ENCODE measurements at regions not wholly inside any gene's neighbourhood (a gene's known extent, or its start where the extent isn't known, plus 50 kb on each side); places are given as distances from the start of the nearest gene placed in this dataset.
"Not testable (repeated sequence)": the region's sequence is repeated elsewhere in the genome, so short reads cannot be mapped to it uniquely, and the experiment has no call there.

GRCh38 chrX:40912576-40912975, 172.7 kb upstream of the USP9X start:
- no peak for DNase-seq (ENCODE audit: low read depth in 1 of 2, low spot score in 1 of 2)
- TF ChIP-seq, protein P1, sequence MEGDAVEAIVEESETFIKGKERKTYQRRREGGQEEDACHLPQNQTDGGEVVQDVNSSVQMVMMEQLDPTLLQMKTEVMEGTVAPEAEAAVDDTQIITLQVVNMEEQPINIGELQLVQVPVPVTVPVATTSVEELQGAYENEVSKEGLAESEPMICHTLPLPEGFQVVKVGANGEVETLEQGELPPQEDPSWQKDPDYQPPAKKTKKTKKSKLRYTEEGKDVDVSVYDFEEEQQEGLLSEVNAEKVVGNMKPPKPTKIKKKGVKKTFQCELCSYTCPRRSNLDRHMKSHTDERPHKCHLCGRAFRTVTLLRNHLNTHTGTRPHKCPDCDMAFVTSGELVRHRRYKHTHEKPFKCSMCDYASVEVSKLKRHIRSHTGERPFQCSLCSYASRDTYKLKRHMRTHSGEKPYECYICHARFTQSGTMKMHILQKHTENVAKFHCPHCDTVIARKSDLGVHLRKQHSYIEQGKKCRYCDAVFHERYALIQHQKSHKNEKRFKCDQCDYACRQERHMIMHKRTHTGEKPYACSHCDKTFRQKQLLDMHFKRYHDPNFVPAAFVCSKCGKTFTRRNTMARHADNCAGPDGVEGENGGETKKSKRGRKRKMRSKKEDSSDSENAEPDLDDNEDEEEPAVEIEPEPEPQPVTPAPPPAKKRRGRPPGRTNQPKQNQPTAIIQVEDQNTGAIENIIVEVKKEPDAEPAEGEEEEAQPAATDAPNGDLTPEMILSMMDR (IDR thresholded peaks at IDR 0.05; ENCODE audit: low read depth, low read length) = no peak
- H3K9me3 ChIP-seq (ENCODE audit: low read depth) = no peaks in the 10 kb centered on the region

DNA sequence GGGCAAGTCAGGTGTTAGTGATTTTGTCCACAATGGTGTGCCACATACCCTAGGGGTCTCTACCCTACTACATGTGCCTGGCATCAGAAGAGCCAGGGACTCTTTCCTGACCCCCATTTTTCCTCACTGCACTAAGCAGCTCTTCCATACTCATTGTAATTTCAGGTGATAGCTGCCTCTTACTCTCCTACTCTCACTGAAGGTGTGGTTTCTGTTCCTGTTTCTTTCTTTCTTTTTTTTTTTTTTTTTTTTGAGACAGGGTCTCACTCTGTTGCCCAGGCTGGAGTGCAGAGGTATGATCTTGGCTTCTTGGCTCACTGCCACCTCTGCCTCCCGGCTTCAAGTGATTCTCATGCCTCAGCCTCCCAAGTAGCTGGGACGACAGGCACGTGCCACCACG, 164.9 kb upstream of the USP9X start:
- DNase-seq (ENCODE audit: low read depth in 1 of 2, low spot score in 1 of 2) = no peak
- TF ChIP-seq, protein P1 (IDR thresholded peaks at IDR 0.05; ENCODE audit: low read depth, low read length) = no peak
- H3K36me3 ChIP-seq = no peaks in the 10 kb centered on the region
- H3K27me3 ChIP-seq = no peaks in the 10 kb centered on the region
- no peak overlapping the region for H3K27ac ChIP-seq
- no peaks in the 10 kb centered on the region for H3K4me1 ChIP-seq (ENCODE audit: low read depth)
- H3K4me3 ChIP-seq = no peak overlapping the region
- H3K9me3 ChIP-seq (ENCODE audit: low read depth) = no peaks in the 10 kb centered on the region

More at GRCh38 chrX:40912576-40912975, 172.7 kb upstream of the USP9X start:
- H3K27ac ChIP-seq = no peak overlapping the region
- H3K36me3 ChIP-seq = no peaks in the 10 kb centered on the region
- no peaks in the 10 kb centered on the region for H3K27me3 ChIP-seq
- no peaks in the 10 kb centered on the region for H3K4me1 ChIP-seq (ENCODE audit: low read depth)
- H3K4me3 ChIP-seq = no peak overlapping the region

- H3K27me3 ChIP-seq = no peaks in the 10 kb centered on the region
- DNase-seq (ENCODE audit: low read depth in 1 of 2, low spot score in 1 of 2) = peak; percentile 67 to 80
- peak overlapping the region; percentile 76 for H3K27ac ChIP-seq
- TF ChIP-seq, protein P1 (IDR thresholded peaks at IDR 0.05; ENCODE audit: low read depth, low read length) = peak; percentile 42
- H3K4me3 ChIP-seq = no peak overlapping the region
- H3K4me1 ChIP-seq (ENCODE audit: low read depth) = no peaks in the 10 kb centered on the region
- no peaks in the 10 kb centered on the region for H3K9me3 ChIP-seq (ENCODE audit: low read depth)
- H3K36me3 ChIP-seq = no peaks in the 10 kb centered on the region
Measured at GRCh38 chrX:40922307-40922706, 162.9 kb upstream of the USP9X start.

GRCh38 chrX:40926739-40927427, 158.4 kb upstream of the USP9X start:
- H3K4me3 ChIP-seq; H3K27me3 ChIP-seq; H3K9me3 ChIP-seq (ENCODE audit: low read depth); H3K27ac ChIP-seq; H3K4me1 ChIP-seq (ENCODE audit: low read depth); H3K36me3 ChIP-seq: not testable (repeated sequence)
- DNase-seq (ENCODE audit: low read depth in 1 of 2, low spot score in 1 of 2) = peak in 1 of 2 donors; percentile 34

- no peak for DNase-seq (ENCODE audit: low read depth in 1 of 2, low spot score in 1 of 2)
- Histone ChIP-seq H3K9me3 (ENCODE audit: low read depth) (no peaks in the 10 kb centered on the region), H3K4me1 (ENCODE audit: low read depth) (no peaks in the 10 kb centered on the region), H3K36me3 (no peaks in the 10 kb centered on the region), H3K27ac (no peak overlapping the region), H3K4me3 (no peak overlapping the region), H3K27me3 (no peaks in the 10 kb centered on the region)
- TF ChIP-seq, protein P1 (IDR thresholded peaks at IDR 0.05; ENCODE audit: low read depth, low read length) = no peak
Measured at GRCh38 chrX:40928076-40928475, 157.2 kb upstream of the USP9X start.

DNA sequence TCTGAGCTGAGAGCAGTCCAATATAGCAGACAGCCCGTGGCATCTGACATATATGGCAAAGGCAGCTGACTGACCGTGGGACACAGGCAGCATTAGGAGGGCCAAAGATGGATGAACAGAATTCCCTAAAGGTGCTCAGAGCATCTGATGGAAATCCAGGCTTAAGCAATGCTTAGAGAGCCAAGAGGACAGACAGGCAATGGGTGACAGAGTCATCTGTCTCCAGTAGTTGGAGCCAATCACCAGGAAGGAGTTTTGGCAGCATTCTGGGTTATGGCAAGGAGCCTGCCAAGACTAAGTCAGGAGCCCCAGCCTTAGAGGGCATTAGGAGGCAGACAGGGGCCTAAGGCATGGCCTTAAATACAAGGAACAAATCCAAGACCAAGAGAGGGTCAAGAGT, 153.3 kb upstream of the USP9X start:
- no peaks in the 10 kb centered on the region for H3K27me3 ChIP-seq
- H3K4me1 ChIP-seq (ENCODE audit: low read depth) = peaks cover 5% of the 10 kb centered on the region
- H3K4me3 ChIP-seq = no peak overlapping the region
- H3K27ac ChIP-seq = no peak overlapping the region
- no peaks in the 10 kb centered on the region for H3K36me3 ChIP-seq
- TF ChIP-seq, protein P1 (IDR thresholded peaks at IDR 0.05; ENCODE audit: low read depth, low read length) = no peak
- H3K9me3 ChIP-seq (ENCODE audit: low read depth) = no peaks in the 10 kb centered on the region
- no peak for DNase-seq (ENCODE audit: low read depth in 1 of 2, low spot score in 1 of 2)

All from cardiac muscle cell (in vitro differentiated cells and primary cell).